Mesothelial cell of epicardium (in vitro differentiated cells): ENCODE measurements at regions not wholly inside any gene's neighbourhood (a gene's known extent, or its start where the extent isn't known, plus 50 kb on each side); places are given as distances from the start of the nearest gene placed in this dataset.
"Not testable (repeated sequence)": the region's sequence is repeated elsewhere in the genome, so short reads cannot be mapped to it uniquely, and the experiment has no call there.

Experiments used
- DNase-seq, 2 experiments: peaks; one replicate each; pipeline ENCODE4 v3.0.0; 2021; ENCODE audit warnings: low spot score in 2 of 2; ENCODE audit not compliant: unreplicated experiment in 2 of 2
- H3K27ac Mint-ChIP-seq: 2 replicates; pipeline ENCODE4 v1.8.0; 2021; ENCODE audit warnings: mixed read lengths
- H3K27me3 Mint-ChIP-seq: 2 replicates; pipeline ENCODE4 v1.8.0; 2021; ENCODE audit warnings: low read depth, mixed read lengths
- H3K36me3 Mint-ChIP-seq: 2 replicates; pipeline ENCODE4 v1.8.0; 2021; ENCODE audit warnings: mixed read lengths
- H3K4me1 Mint-ChIP-seq: 2 replicates; pipeline ENCODE4 v1.8.0; 2021; ENCODE audit warnings: mixed read lengths
- H3K4me3 Mint-ChIP-seq: 2 replicates; pipeline ENCODE4 v1.8.0; 2021; ENCODE audit warnings: mild to moderate bottlenecking, moderate library complexity, mixed read lengths
- H3K9me3 Mint-ChIP-seq: 2 replicates; pipeline ENCODE4 v1.8.0; 2021; ENCODE audit warnings: mixed read lengths
- TF ChIP-seq, protein P1 (sequence below): fragments of 200-600 bp; sonication (generic); IDR thresholded peaks from one replicate; pipeline ENCODE4 v1.5.0; 2021; ENCODE audit warnings: antibody characterized with exemption; ENCODE audit not compliant: unreplicated experiment

DNA sequence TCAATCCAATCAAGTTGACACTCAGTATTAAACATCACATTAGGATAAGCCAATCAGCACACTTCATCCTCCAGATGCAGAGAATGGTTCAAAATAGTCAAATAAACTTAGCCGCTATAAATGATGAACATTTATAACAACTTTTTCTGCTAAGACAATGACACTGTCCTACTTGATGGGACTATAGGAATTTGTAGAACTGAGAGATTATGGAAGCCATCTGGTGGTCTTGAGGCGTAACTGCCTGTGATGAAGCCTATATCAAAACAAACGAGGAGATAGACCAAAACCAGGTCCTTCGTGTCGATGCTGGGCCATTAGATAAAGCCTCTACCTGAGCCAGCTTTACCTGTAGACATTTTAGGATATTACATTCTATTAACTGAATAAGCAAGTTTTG is 631.1 kb downstream of the COL12A1 start:
- no peaks in the 10 kb centered on the region for H3K9me3 Mint-ChIP-seq
- no peak overlapping the region for H3K4me3 Mint-ChIP-seq
- H3K4me1 Mint-ChIP-seq: peaks cover 3% of the 10 kb centered on the region
- H3K27me3 Mint-ChIP-seq: no peaks in the 10 kb centered on the region
- DNase-seq: no peak
- TF ChIP-seq, protein P1, sequence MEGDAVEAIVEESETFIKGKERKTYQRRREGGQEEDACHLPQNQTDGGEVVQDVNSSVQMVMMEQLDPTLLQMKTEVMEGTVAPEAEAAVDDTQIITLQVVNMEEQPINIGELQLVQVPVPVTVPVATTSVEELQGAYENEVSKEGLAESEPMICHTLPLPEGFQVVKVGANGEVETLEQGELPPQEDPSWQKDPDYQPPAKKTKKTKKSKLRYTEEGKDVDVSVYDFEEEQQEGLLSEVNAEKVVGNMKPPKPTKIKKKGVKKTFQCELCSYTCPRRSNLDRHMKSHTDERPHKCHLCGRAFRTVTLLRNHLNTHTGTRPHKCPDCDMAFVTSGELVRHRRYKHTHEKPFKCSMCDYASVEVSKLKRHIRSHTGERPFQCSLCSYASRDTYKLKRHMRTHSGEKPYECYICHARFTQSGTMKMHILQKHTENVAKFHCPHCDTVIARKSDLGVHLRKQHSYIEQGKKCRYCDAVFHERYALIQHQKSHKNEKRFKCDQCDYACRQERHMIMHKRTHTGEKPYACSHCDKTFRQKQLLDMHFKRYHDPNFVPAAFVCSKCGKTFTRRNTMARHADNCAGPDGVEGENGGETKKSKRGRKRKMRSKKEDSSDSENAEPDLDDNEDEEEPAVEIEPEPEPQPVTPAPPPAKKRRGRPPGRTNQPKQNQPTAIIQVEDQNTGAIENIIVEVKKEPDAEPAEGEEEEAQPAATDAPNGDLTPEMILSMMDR: peak; percentile 59
- H3K36me3 Mint-ChIP-seq: no peaks in the 10 kb centered on the region
- H3K27ac Mint-ChIP-seq: no peak overlapping the region

DNA sequence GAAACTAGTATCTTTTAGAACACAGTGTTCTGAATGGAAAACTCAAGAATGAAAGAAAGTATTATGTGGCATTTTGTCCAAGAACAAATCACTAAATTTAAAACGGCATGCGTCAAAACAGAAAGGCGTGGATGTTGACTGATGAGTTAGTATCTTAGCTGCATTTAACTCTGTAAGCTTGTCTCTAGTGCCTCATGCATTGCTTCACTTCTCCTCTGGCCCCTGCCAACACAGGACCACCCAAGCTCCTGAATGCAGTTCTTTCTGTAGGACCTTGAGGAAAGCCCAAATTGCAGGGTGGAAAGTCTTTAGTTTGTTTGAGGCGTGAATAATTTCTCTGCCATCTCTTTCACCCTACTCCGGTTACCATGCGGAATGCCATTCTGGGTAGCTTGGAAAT is 632.2 kb downstream of the COL12A1 start:
- no peak for DNase-seq
- Mint-ChIP-seq H3K4me1 (peaks cover 3% of the 10 kb centered on the region), H3K27ac (no peak overlapping the region), H3K4me3 (no peak overlapping the region), H3K36me3 (no peaks in the 10 kb centered on the region), H3K9me3 (no peaks in the 10 kb centered on the region), H3K27me3 (peaks cover under 1% of the 10 kb centered on the region)
- TF ChIP-seq, protein P1: no peak

DNA sequence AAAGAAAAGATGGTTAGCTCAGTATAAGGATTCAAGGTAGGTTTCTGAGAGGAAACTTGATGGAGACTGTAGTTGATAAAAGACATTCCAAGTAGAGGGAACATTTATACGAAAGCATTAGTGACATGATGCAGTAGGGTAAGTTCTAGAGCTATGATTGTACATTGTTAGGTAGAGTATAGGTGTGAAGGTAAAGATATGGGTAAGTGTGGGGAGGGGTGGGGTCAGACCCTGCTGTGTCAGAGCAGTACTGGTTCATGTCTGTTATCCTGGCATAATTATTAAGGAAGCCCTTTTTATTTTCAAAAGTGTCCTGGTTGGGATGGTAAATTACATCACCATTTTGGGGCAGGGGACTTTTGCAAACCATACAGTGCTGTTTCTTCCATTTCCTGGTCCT is 635.8 kb downstream of the COL12A1 start:
- TF ChIP-seq, protein P1: no peak
- Mint-ChIP-seq H3K27ac (no peak overlapping the region), H3K27me3 (peaks cover 9% of the 10 kb centered on the region), H3K9me3 (no peaks in the 10 kb centered on the region), H3K4me1 (peaks cover 2% of the 10 kb centered on the region), H3K4me3 (no peak overlapping the region), H3K36me3 (no peaks in the 10 kb centered on the region)
- no peak for DNase-seq

DNA sequence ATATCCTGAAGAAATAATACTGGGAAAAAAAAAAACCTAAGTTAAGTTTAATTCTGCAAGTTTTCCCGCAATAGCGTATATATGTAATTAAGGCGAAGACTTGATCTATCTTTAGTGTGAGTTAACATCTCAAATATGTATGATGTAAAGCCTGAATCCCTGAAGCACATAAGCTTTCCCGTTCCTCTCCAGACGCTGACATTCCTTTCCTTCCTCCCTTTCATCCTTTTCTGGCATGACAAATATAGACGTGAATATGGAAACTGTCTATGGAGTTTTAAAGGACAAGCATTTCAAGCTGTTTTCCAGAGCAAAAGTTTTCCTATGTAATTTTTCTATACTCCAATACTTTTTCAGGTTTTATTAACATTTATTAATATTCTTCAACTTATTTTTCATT is 637.0 kb downstream of the COL12A1 start:
- TF ChIP-seq, protein P1: no peak
- no peak for DNase-seq
- Mint-ChIP-seq H3K9me3 (no peaks in the 10 kb centered on the region), H3K36me3 (no peaks in the 10 kb centered on the region), H3K4me3 (no peak overlapping the region), H3K27me3 (peaks cover 12% of the 10 kb centered on the region), H3K4me1 (peaks cover 2% of the 10 kb centered on the region), H3K27ac (no peak overlapping the region)

DNA sequence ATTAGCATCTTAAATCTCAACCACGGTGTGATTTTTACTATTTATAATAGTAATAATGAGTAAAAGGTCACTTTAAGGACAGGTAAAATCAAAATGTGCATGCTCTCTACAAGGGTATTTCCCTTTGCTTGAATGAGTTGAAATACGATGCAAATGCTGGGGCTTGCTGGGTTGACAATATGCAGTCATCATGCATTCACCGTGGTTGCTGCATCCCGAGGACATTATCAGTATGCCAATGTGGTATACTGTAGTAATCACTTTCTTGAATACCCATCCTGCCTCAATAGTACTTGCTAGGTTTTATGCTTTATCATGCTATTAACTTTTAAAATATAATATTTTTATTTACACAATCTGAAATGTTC is 637.9 kb downstream of the COL12A1 start:
- H3K4me1 Mint-ChIP-seq, H3K27ac Mint-ChIP-seq, H3K9me3 Mint-ChIP-seq, DNase-seq, H3K4me3 Mint-ChIP-seq, H3K36me3 Mint-ChIP-seq: not testable (repeated sequence)
- peaks cover 15% of the 10 kb centered on the region for H3K27me3 Mint-ChIP-seq

DNA sequence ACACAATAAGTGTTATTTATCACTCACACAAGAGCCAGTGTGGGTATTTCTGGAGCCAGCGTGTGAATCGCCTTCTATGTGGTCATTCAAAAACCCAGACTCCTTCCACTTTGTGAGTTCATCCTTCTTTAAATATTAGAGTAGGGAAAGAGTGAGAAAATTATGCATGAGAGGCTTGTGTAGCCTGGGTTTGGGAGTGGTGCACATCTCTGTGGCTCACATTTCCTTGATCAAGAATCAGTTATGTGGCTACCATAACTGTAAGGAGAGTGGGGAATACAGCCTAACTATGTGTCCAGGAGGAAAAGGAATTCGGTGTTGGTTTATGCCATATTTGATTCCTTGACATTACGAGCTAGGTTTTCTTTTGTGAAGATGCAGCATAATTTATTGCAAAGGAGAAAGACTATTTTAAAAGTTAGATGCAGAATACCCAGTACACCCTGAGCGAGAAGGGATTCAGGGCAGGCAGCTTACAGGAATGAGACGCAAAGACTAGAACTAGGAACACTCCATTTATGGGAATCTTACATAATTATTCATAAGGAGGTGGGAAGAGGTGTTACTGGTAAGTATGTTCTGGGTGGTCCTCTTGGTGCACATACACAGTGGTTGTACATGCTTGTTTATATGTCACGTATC is 638.5 kb downstream of the COL12A1 start:
- Mint-ChIP-seq H3K9me3 (no peaks in the 10 kb centered on the region), H3K36me3 (no peaks in the 10 kb centered on the region), H3K4me3 (no peak overlapping the region), H3K27me3 (peaks cover 18% of the 10 kb centered on the region), H3K4me1 (peaks cover 2% of the 10 kb centered on the region), H3K27ac (no peak overlapping the region)
- no peak for DNase-seq
- TF ChIP-seq, protein P1: no peak
